Activated naive CD4-positive, alpha-beta T cell treated with anti-CD3 and anti-CD28 coated beads, Interleukin-2, amount 50 U/mL, for 16 hours (primary cell): ENCODE measurements at regions not wholly inside any gene's neighbourhood (a gene's known extent, or its start where the extent isn't known, plus 50 kb on each side); places are given as distances from the start of the nearest gene placed in this dataset.

ENCODE experiments used
- DNase-seq: peaks from one replicate; pipeline ENCODE4 v3.0.0-alpha.2; 2020

DNA sequence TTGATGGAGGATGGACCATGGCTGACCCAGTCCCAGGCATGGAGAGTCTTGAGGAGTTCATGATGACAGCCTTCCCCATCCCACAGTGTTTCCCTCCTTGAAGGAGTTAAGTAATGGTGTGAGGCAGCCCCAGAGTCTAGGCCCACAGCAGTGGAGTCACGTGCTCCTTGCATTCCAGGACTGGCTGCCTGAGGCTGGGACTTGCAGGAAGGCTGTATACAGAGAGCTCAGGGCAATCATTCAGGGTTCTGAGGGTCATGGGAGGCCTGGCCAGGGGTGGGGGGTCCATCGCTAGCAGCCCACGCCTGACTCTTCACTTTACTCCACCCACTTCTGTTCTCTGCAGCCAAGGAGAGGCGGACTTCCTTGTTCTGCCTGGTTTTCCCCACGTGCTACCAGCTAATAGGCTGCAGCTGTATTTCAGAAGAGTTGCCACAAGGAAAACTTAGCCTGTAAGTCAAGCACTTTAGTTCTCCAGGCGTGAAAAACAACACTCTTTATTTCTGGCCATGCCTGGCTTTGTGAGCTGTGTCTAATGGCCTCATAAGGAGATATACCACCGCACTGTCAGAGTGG, 272.5 kb downstream of the DHX35 start:
- DNase-seq: no peak

DNA sequence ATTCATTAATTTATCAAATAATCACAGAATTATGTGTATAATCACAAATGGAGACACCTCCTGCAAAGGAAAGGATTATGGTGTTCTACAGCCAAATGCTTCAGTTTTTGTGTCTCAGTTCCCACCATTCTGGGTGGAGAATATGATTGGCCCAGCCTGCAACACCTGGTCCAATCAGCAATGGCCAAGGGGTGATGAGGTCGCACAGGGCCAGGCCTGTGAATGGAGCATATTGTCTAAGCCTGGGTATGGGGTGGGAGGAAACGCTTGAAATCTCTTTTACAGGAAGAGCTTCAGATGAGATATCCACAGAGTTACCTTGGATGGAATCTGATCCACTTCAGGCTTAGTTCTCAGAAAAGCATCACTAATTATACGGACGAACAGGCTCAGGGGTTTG, 271.6 kb downstream of the DHX35 start:
- DNase-seq: no peak

DNA sequence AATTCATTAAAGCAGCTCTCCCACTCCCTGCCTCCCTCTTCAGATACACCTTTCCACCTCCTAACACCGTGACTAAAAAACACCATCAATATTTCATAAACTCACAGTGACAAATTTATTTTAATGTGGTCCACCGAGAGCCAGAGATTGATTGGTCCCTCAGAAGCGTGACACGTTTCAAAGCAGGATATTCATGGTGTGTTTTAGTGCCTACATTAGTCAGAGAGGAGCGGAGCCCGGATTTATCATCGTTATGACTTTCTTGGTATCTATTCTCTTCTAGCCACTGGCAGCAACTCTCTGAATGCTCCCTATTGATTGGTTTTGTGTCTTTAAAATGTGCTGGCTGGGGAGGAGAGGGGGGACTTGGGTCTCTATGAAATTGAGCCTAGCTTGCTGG, 265.3 kb downstream of the DHX35 start:
- DNase-seq: no peak

DNA sequence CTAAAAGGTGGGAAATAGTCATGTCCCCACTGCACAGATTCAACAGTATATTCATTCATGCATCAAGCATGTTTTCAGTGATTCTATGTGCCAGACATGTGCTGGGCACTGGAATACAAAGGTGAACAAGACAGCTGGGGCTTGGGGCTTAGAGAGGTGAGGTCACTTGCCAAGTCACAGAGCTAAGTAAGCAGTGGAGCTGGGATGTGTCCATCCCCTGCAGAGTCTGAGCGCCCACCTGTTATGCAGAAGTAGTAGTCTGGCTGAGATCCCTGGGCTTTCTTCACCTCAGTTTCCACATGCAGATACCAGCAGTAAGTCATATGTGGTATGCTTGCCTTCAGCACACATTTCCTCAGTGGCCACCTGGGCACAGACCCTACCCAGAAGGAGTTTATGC, 263.8 kb downstream of the DHX35 start:
- no peak for DNase-seq

DNA sequence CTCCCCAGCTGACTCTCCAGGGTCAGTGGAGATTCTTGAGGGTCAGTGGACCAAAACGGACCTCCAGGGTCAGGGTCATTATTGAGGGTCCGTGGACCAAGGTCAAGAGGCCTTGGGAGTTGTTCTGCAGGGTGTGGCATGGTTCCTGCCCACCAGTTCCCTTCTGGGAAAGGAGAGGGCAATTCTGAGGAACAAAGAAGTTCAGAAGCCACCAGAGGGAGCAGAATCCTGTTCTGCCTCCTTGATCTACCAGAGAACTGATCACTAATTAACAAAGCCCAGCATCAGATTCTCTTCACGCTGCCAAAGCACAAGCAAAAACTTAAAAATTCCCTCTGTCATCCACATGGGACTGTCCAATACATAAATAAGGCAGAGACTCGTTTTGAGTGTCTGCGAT, 263.4 kb downstream of the DHX35 start:
- no peak for DNase-seq

DNA sequence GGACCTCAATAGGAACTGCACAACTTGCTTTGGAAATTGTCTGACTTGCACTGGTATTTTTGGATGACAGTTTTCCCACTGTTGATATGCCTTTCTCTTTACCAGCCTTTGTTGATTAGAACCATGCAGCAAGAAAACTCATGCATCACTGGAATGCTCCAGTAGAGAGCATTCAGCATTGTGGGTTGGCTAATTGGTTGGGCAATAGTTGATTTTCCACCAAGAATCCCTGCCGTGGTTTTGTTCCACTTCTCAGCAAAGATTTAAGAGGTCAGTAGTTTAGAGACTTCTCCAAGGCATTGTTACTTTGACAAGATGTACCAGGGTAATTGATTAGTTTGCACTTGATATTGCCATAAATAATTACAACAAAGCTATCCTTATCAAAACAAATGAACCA, 260.0 kb downstream of the DHX35 start:
- no peak for DNase-seq

DNA sequence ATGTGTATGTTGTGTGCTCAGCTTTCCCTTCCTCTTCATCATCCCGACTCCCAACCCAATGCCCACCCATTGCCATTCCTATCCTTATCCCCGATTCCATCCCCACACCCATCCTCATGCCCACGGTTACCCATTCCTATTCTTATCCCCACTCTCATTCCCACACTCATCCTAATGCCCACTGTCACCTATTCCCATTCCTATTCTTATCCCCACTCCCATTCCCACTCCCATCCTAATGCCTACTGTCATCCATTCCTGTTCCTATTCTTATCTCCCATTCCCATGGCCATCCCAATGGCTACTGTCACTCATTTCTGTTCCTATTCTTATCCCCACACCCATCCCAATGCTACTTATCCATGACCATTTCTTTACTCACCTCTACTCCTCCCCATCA, 254.1 kb downstream of the DHX35 start:
- no peak for DNase-seq

DNA sequence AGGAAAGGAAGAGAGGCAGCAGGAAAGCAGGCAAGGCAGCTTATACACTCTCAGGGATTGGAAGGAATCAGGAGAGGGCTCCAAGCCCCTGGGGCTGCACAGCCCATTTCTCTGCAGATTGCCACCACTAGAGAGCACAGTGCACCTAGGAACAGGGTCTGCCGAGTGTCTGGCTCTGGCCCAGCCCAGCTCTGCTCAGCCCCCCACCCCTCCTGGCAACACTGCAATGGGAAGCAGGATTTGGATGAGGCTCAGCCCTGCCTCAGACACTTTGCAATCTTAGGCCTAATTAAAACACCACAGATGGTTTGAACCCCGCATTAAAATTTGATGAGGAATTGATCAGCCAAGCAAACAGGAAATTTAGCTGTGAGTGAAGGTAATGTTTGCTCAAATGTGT, 252.7 kb downstream of the DHX35 start:
- DNase-seq: no peak

DNA sequence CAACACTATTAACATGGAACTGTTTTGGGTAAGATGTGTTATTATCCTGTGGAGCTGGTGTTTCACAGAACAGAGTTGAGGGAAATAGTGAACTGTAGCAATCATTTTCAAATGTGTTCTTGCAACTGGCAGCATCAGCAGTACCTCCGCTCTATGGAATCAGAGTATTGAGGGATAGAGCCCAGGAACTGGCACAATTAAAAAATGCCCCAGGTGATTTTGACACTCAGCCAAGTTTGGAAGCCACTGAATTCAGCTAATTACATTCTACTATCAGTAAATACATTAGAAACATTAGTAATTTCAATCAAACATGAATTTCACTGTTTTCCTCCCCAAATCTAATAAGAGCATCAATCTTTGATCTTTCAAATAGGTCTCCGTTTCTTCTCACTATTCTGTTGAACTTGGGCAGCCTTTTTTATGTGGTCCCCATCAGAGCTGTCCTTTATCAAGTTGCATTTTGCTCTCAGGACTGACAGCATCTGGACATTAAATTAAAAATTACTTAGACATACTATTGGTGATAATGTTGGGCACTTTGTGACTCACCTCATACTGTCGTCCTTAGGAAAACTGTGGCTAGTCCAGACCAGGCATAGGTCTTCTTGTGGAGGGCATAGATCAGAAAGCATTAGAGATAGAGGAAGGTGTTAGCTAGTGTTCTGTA, 251.5 kb downstream of the DHX35 start:
- DNase-seq: no peak

DNA sequence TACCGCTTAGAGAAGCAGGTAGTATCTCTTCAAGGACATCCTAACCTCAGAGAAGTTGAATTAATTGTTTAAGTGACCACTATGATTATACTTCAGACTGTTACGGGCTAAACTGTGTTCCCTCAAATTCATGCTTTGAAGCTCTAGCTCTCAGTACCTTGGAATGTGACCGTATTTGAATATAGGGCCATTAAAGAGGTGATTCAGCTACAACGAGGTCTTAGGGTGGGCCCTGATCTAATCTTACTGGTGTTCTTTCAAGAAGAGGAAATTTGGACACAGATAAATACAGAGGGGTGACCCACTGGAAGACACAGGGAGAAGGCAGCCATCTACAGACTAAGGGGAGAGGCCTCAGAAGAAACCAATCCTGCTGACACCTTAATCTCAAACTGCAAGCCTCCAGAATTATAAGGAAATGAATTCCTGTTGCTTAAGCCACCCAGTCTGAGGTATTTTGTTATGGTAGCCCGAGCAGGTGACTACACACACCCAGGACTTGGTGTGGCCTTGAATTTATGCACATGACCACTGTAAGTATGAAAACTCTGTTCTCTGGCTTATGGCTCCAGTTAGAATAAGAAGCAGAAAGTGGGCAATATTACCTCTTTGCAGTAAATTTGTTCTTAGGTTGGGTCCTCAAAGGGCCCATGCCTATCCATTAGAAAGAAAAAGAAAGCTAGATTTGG, 249.1 kb downstream of the DHX35 start:
- DNase-seq: no peak

DNA sequence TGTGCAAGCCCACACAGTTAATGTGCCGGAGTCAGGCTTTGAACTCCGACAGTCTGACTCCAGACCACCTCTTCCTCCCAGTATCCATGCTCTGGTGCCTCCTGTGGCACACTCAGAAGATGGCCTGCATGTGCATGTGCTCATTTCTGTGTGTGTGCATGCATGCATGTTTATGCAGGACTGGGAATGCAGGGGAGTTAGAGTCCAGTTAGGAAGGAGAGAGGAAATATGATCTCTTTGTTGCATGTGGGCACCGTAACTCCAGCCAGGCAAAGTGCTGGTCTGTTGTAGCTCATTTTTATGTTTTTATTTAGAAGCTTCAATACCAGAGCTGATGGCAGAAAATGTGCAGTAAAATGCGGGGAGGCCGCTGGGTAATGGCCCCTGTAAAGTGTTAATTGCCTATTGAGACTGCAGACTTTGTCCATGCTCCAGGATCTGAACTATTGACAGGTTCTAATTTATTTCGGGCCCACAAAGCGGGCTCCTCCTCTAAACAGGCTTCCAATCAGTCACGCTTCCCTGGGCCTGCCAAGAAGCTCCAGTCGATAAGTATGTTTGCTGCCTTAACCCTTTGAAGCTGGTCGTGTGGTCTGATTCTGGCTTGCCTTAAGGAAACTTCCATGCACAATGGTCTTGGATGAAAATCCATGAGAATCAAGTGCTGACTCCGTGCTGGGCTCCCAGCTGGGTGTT, 248.3 kb downstream of the DHX35 start:
- DNase-seq: no peak

DNA sequence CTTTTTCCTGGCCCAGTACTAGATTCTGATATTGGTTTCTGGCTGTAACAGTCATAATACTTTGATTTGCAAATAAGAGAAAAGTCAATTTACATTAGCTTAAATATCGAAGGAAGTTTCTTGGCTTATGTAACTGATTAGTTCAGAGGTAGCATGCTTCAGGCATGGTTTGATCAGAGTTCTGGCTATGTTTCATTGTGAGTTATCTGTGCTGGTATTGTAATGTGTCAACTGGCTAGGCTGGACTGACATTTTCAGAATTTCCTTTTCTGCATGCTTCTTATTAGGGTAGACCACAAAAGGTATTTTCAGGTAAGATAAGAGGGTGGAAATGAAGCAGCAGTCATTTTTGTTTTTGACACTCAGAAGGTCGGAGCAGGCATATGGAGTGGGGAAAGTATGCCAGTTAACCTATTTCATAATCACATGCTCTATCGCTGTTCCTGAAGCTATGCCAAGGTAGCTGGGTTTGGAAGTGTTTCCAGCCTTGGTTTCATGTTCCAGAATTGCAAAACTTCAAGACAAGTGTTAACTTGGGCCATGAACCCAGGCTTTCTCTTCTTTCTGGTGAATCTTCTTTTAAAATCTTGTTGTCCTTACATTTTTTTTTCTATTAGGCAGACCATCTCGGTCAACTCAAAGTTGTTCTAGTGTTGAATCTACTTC, 244.9 kb downstream of the DHX35 start:
- DNase-seq: no peak

DNA sequence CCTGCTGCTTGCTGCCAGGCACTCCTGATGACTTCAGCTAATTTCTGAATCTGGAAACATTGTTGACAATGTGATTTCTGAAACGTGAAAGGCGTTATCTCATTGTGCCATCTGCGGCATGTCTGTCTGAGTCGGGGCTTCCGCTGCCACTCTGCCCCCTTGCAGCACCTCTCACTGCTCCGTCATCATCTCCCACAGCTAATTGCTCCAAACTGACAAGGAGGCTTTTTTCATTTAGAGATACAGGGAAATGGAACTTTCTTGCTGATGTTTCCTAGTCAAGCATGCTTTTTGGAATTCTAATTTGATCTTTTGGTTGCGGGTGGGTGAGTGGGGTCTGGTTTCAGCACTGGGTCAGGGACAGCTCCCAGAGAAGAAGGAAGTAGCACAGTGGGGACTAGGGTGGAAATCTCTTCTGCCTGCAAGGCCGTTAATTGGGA, 233.5 kb downstream of the DHX35 start:
- no peak for DNase-seq

DNA sequence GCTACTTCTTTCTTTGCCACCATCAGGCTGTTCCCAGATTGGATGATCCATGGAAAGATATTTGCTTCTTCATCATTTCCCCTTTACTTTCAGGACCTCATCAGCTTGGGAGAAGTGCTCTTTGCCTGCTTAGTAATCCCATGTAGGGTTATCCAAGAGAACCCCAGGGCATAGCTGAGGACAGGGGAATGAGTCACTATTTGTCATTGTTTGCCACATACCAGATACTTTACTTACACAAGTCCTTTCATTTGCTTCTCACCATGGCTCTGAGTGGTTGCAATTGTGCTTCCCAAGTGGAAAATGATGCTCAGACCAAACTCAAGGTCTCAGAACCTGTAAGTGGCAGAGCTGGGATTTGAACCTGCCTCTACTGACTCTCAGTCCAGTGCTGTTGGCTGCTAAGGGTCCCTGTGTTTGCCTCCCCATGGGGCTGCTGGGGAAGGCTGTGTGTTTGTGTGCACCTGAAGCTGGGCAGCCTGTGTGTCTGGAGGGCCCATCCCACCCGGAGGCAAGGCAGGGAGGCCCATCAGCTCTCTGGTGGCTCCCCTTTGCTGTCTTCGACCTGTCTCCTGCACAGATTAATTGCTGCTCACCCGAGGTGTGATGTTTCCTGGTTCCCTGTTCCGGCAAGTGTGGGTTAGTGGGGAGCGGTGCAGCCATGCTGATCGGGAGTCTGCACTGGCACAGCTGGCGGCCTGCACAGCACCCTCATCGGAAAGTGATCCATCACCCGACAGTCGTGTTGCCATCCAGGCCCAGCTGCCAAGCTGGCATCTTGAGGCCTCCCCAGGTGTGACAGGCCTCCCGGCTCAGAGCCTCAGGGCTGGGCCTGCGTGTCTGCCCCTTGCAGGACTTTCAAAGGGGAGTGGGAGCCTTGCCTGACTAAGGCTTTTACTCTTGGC, 228.8 kb downstream of the DHX35 start:
- no peak for DNase-seq

DNA sequence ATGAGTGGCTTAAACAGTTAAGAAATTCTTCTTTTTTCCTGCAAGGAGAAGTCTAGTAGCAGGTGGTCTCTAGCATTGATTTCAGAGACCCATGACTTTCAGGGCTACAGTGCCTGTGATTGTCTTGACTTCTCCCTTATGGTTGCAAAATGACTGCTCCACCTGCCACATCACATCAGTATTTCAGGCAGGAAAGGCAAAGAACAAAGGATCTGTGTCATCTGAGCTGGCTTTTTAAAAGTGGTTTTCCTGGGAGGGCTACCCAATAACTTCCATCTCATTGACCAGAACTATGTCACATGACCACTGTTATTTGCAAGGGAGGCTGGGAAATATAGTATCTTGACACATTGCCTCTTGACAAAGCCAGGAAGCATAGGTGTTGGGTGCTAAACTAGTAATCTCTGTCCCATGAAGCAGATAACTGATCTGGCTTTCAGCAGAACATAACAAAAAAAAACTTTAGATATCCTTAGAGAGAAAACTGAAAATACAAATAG, 226.2 kb downstream of the DHX35 start:
- DNase-seq: no peak

DNA sequence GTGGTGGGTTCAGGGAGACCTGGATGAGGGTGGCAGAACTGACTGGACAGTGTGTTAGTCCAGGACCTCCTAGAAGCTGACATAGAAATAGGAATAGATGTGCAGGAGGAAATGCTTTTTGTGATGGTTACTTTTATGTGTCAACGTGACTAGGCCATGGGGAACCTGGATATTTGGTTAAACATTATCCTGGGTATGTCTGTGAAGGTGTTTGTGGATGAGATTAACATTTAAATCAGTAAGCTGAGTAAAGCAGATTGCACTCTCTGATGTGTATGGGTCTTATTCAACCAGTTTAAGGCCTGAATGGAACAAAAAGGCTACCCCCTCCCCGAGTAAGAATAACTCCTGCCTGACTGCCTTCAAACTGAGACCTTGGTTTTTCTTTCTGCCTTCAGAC, 219.3 kb downstream of the DHX35 start:
- no peak for DNase-seq

DNA sequence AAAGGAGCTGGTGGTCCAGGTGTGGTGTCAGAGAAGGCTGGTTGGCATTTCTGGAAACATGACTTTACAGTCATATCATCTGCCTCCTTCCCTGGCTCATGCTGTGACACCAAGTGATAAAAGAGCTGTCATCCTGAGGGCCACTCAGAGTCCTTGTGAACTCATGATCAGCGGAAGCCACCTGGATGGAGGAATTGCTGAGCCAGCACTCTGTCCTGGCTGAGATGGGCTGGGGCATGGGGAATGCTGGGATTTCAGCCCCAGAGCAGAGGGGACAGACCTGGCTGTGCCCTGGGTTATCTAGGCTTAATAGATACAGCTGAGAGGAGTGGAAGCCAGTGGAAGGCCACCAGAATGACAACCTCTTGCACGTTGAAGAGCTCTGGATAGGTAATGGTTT, 214.3 kb downstream of the DHX35 start:
- no peak for DNase-seq

DNA sequence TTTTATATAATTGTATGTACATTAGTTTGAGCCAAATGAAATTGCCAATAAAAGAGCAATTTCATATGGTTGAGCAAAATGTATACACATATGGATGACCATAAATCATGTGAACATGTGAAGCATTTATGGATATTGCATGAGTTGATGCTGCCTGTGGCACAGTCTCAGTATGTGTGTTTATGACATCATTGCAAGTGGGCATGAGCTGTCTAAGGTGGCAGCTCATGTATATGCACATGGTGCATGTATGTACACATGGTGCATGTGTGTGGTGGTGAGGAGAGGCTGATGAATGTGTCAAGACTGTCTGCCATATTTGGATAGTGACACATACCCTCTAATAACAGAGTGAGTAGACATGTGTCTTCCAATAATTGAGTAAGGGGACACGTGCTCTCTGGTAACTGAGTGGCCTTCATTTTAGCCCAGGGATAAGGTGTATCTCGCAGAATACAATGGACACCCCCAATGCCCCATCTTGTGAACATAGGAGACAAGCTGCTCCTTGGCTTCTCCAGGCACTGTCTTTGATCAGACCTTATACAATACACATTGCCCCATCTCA, 208.8 kb downstream of the DHX35 start:
- DNase-seq: no peak

DNA sequence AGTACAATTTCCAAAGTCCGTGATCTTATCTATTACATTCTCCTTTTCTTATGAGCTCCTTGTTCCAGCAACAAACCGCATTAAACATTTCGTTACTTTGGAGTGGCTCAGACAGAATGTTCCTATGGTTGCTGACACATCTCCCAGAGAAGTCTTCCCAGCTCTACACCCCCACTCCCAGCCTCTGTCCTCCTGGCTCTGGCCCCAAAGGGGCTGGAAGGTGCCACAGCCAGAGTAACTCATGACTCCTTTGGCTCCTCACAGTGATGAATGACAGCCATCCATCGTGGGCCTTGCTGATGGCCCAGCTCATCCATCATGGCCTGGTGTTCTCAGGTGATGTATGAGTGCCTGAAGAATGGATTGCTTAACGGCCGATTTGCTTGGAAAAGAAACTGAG, 203.0 kb downstream of the DHX35 start:
- DNase-seq: no peak

DNA sequence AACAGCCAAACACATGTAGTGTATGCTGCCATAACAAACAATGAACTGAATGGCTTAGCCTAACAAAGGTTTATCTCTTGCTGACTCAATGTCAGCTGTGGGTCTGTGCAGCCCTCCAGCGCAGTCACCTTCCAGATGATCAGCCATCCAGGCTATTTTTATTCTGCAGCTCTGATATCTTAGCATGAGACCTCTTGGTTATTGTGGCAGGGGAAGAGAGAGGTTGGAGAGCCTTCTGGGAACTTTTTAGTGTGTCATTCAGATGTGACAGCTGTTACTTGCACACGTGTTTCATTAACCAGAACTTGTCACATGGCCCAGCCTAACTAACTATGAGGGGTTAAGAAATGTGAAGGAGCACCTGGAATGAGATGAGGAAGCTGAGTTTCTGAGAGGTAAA, 202.5 kb downstream of the DHX35 start:
- DNase-seq: no peak

DNA sequence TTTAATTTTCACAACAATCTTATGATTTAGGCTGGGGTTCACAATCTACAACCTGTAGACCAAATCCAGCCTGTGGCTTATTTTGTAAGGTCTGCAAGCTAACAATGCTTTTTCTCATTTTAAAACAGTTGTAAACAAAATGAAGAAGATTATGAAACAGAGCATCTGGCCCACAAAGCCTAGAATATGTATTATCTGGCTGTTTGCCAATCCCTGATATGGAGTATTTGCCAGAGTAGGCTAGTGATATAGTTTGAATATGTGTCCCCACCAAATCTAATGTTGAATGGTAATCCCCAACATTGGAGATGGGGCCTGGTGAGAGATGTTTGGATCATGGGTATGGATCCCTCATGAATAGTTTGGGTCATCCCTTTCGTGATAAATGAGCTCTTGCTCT, 201.8 kb downstream of the DHX35 start:
- no peak for DNase-seq

DNA sequence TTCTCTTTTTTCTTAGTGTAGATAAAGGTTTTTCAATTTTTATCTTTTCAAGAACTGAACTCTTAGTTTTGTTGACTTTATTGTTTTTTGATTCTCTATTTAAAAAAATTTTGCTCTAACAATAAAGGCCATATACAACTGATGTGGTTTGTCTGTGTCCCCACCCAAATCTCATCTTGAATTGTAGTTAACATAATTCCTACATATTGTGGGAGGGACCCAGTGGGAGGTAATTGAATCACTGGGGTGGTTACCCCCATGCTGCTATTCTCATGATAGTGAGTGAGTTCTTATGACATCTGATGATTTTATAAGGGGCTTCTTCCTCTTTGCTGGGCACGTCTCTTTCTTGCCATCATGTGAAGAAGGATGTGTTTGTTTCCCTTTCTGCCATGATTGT, 199.8 kb downstream of the DHX35 start:
- DNase-seq: no peak
